Activated T-cell treated with anti-CD3 and anti-CD28 coated beads, Interleukin-2, amount 50 U/mL, for 72 hours (primary cell): ENCODE measurements at regions not wholly inside any gene's neighbourhood (a gene's known extent, or its start where the extent isn't known, plus 50 kb on each side); places are given as distances from the start of the nearest gene placed in this dataset.
"Not testable (repeated sequence)": the region's sequence is repeated elsewhere in the genome, so short reads cannot be mapped to it uniquely, and the experiment has no call there.

Experiments used
- ATAC-seq, 2 donors: fragments of 150-1000 bp; cut with Tn5 transposase; replicated peaks in 1 of 2; 2 replicates each; pipeline ENCODE4 v1.10.0; 2021; ENCODE audit warnings: moderate library complexity in 2 of 2, mild to moderate bottlenecking in 1 of 2
- DNase-seq, 2 donors: peaks; one replicate each; pipeline ENCODE4 v3.0.0; 2021 to 2022; ENCODE audit warnings: mixed read lengths in 1 of 2
- H3K27ac Mint-ChIP-seq: one replicate; pipeline ENCODE4 v1.8.0; 2022; ENCODE audit warnings: mild to moderate bottlenecking, moderate library complexity, mixed read lengths
- H3K27me3 Mint-ChIP-seq: one replicate; pipeline ENCODE4 v1.8.0; 2022; ENCODE audit warnings: low read depth, mixed read lengths
- H3K36me3 Mint-ChIP-seq, 2 donors: one replicate each; pipeline ENCODE4 v1.8.0; 2022; ENCODE audit warnings: mixed read lengths in 2 of 2, mild to moderate bottlenecking in 1 of 2; ENCODE audit not compliant: insufficient read depth in 2 of 2
- H3K4me1 Mint-ChIP-seq: one replicate; pipeline ENCODE4 v1.8.0; 2022; ENCODE audit warnings: low read depth, mixed read lengths
- H3K4me3 Mint-ChIP-seq, 2 donors: one replicate each; pipeline ENCODE4 v1.8.0; 2022; ENCODE audit warnings: mild to moderate bottlenecking in 2 of 2, mixed read lengths in 2 of 2, moderate library complexity in 2 of 2
- H3K9me3 Mint-ChIP-seq, 2 donors: one replicate each; pipeline ENCODE4 v1.8.0; 2022; ENCODE audit warnings: mixed read lengths in 2 of 2

DNA sequence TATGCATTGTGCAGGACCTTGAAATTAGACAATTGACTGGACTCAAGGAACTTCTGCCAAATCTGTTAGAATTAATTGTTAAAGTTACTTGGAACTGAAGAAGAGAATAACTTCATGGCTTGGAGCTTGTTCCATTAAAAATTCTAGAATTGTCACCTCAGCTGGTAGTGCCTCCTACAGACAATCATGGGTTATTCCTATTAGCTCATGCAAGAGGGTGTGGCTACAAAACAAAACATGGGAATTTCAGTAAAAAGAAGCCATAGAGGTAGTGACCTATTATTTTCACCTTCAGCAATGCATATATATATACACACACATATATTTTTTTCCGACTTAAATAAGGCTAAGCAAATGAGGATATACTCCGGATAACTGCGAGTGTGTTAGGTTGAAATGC is 181.9 kb upstream of the DTNA start:
- H3K4me3 Mint-ChIP-seq: no peak overlapping the region
- peaks cover 2 to 7% of the 10 kb centered on the region in 2 donors for H3K9me3 Mint-ChIP-seq
- DNase-seq (no peak), ATAC-seq (no peak)
- H3K27ac Mint-ChIP-seq: no peak overlapping the region
- no peaks in the 10 kb centered on the region for H3K4me1 Mint-ChIP-seq
- no peaks in the 10 kb centered on the region for H3K27me3 Mint-ChIP-seq
- H3K36me3 Mint-ChIP-seq: peaks cover 0 to 2% of the 10 kb centered on the region in 2 donors

DNA sequence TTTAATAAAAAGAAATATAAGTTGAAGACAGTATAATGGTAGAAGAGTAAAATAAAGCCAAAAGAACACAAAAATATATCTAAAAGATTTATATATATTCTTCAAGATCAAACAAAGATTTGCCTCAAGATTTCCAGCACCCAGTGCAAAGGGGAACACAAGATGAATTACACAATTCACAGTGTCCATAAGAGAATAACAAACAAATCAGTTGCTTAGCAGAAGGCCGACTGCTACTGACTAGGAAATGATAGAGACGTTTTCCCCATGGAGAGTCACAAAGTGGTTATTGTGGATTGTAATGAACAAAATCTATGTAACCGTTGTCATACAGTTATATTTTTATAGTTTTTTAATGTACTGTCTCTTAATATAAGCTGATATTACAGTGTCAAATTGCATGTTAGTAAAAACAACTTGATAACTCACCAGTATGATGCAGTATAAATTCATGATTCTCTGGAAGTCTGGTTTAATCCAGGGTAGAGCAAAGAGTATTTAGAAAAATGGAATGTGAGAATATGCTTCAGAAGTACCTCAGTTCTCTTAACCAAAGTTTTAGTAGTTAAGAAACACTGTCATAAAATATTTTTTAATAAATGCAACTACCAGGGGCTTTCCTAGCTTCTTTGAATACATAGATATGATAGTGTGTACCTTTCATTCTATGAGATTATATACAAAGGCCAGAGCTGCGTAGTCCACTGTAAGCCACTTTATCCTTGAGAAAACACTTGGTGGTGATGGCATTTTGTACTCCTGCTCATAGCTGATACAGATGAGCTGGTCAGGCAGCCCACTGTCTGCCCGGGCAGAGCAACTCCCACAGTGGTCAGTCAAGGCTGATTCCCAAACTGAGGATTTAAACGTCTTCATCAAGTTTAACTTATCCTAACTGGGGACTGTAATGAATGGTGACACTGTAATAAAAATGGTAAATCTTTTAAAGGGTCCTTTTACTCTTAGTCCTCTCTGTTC is 180.5 kb upstream of the DTNA start:
- H3K36me3 Mint-ChIP-seq: peaks cover 0 to 2% of the 10 kb centered on the region in 2 donors
- H3K9me3 Mint-ChIP-seq: peaks cover 2 to 9% of the 10 kb centered on the region in 2 donors
- ATAC-seq: no peak
- H3K27ac Mint-ChIP-seq: no peak overlapping the region
- H3K4me3 Mint-ChIP-seq: no peak overlapping the region
- H3K27me3 Mint-ChIP-seq: no peaks in the 10 kb centered on the region
- DNase-seq: no peak
- no peaks in the 10 kb centered on the region for H3K4me1 Mint-ChIP-seq

DNA sequence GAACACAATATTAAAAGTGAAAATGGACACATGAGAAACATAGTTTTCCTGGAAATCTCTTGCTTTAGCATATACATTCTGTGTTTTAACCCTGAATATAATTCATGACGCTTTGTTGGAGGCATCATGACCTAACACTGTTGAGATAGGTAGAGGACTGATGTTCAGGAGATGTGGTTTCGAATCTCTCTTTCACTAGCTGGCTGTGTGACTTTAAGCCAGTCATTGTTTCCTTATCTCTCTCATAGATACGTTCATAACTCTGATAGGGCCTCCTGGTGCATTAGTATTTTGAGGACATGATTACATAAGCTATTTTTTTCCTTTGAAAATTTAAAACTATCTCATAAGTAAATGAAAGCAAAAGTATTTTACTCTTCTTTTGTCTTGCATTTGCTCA is 179.0 kb upstream of the DTNA start:
- Mint-ChIP-seq H3K27ac (no peak overlapping the region), H3K27me3 (no peaks in the 10 kb centered on the region), H3K9me3 (peaks cover 2 to 8% of the 10 kb centered on the region in 2 donors), H3K36me3 (peaks cover 0 to 2% of the 10 kb centered on the region in 2 donors), H3K4me1 (no peaks in the 10 kb centered on the region), H3K4me3 (no peak overlapping the region)
- no peak for DNase-seq
- no peak for ATAC-seq

DNA sequence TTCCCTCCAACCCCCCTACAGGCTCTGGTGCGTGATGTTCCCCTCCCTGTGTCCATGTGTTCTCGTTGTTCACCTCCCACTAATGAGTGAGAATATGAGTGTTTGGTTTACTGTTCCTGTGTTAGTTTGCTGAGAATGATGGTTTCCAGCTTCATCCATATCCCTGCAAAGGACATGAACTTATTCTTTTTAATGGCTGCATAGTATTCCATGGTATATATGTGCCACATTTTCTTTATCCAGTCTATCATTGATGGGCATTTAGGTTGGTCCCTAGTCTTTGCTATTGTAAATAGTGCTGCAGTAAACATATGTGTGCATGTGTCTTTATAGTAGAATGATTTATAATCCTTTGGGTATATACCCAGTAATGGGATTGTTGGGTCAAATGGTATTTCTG is 175.5 kb upstream of the DTNA start:
- H3K27ac Mint-ChIP-seq, ATAC-seq, H3K36me3 Mint-ChIP-seq, DNase-seq, H3K4me1 Mint-ChIP-seq, H3K9me3 Mint-ChIP-seq, H3K4me3 Mint-ChIP-seq, H3K27me3 Mint-ChIP-seq: not testable (repeated sequence)

DNA sequence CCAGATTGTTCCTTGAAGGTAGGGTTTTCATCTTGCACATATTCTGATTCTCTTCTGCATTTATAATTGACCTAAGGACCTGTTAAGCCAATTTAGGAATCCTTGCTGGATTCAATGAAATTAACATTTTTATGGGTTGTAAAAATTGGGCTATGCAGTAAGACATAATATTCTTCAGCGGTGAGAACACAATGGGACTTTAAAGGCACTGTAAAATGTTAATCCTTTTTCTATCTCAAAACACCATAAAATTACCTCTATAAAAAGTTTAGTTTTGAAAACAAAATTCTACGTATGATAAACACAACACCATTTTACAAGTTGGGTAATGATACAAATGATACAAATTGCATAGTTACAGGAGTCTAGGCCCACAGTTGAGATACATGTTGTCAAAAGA is 169.2 kb upstream of the DTNA start:
- H3K4me3 Mint-ChIP-seq: no peak overlapping the region
- ATAC-seq (no peak), DNase-seq (no peak)
- H3K9me3 Mint-ChIP-seq: peaks cover 3 to 5% of the 10 kb centered on the region in 2 donors
- H3K27me3 Mint-ChIP-seq: no peaks in the 10 kb centered on the region
- no peaks in the 10 kb centered on the region for H3K36me3 Mint-ChIP-seq
- H3K4me1 Mint-ChIP-seq: no peaks in the 10 kb centered on the region
- no peak overlapping the region for H3K27ac Mint-ChIP-seq

DNA sequence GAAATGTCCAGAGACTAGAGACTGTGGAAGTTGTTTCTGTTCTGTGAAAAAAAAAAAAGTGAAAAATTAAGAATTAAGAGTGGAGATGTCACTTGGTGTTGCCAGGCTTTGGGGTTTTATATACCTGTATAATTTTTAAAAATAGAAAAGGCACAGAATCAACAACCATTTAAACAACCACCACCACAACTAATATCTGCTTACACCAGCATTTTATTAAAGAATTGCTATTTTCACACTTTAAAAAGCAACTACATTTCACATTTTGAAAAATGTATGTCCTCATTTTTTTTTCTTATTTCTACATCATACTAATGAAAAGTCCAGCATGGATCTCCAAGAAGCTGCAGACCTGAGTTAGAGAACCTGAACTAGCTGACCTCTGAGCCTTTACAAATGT is 167.5 kb upstream of the DTNA start:
- no peak for ATAC-seq
- no peaks in the 10 kb centered on the region for H3K27me3 Mint-ChIP-seq

DNA sequence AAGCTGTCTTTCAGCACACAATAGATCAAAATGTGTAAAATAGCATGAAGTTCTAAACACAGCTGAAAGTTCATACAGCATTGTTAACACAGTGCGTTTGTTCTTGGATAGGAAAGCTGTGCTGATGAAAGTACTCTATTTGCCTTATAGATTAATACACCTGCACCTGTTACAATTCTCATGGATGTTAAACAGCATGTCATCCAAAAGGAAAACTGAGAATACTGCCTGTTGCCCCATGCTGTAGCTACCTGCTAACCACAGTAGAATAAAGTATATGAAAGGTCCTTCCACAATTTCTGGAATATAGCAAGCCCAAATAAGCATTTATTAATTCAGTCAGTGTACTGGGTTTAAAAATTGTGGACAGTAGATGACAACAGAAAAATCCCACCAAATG is 166.7 kb upstream of the DTNA start:
- no peak overlapping the region for H3K4me3 Mint-ChIP-seq
- H3K27ac Mint-ChIP-seq: no peak overlapping the region
- DNase-seq (no peak), ATAC-seq (no peak)
- no peaks in the 10 kb centered on the region for H3K4me1 Mint-ChIP-seq
- no peaks in the 10 kb centered on the region for H3K27me3 Mint-ChIP-seq
- no peaks in the 10 kb centered on the region for H3K36me3 Mint-ChIP-seq
- H3K9me3 Mint-ChIP-seq: peaks cover 4 to 5% of the 10 kb centered on the region in 2 donors

More for the DNA sequence above, 167.5 kb upstream of the DTNA start:
- no peak for DNase-seq
- H3K4me1 Mint-ChIP-seq: no peaks in the 10 kb centered on the region
- H3K4me3 Mint-ChIP-seq: no peak overlapping the region
- no peak overlapping the region for H3K27ac Mint-ChIP-seq
- peaks cover 4 to 5% of the 10 kb centered on the region in 2 donors for H3K9me3 Mint-ChIP-seq
- H3K36me3 Mint-ChIP-seq: no peaks in the 10 kb centered on the region

DNA sequence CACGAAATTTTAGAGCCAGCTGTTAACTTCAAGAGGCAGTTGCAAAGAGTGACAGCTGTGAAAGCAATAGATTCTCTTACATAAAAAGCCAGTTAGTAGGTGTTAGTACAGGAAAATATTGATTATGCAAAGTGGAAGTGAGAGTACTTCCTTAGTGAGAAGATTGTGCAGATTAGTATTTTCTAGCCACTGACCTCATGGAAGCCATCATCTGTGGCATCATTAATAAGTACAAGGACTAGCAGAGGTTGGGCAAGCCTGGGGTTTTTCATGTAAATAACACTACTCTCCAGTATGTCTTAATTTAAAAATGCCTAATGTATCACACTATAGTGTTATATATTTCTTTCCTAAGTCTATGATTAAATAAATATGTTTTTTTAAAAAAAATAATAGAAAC is 166.2 kb upstream of the DTNA start:
- H3K36me3 Mint-ChIP-seq: no peaks in the 10 kb centered on the region
- H3K4me1 Mint-ChIP-seq: no peaks in the 10 kb centered on the region
- H3K9me3 Mint-ChIP-seq: peaks cover 4 to 5% of the 10 kb centered on the region in 2 donors
- no peak for ATAC-seq
- H3K27ac Mint-ChIP-seq: no peak overlapping the region
- H3K4me3 Mint-ChIP-seq: no peak overlapping the region
- DNase-seq: no peak
- no peaks in the 10 kb centered on the region for H3K27me3 Mint-ChIP-seq

DNA sequence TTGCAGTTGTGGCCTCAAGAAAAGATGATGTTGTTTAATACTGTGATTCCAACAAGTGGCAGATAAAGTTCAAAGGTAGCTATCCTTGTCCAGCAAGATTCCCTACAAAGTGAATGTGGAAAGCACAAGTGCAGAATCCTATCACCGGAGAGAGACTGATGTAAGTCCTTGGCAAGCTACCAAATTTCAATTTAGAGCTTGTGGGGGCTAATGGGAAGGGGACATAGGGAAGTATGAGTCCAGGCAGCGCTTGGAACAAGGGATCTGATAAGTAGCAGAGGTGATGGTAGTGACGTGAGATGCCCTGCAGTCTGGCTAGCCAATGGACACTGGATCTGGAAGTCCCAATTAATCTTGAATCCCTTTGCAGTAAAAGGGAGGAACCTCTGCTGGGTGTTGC is 165.2 kb upstream of the DTNA start:
- ATAC-seq (no peak), DNase-seq (no peak)
- H3K9me3 Mint-ChIP-seq: peaks cover 4 to 5% of the 10 kb centered on the region in 2 donors
- H3K4me1 Mint-ChIP-seq: no peaks in the 10 kb centered on the region
- no peak overlapping the region for H3K4me3 Mint-ChIP-seq
- no peak overlapping the region for H3K27ac Mint-ChIP-seq
- H3K27me3 Mint-ChIP-seq: no peaks in the 10 kb centered on the region
- no peaks in the 10 kb centered on the region for H3K36me3 Mint-ChIP-seq

DNA sequence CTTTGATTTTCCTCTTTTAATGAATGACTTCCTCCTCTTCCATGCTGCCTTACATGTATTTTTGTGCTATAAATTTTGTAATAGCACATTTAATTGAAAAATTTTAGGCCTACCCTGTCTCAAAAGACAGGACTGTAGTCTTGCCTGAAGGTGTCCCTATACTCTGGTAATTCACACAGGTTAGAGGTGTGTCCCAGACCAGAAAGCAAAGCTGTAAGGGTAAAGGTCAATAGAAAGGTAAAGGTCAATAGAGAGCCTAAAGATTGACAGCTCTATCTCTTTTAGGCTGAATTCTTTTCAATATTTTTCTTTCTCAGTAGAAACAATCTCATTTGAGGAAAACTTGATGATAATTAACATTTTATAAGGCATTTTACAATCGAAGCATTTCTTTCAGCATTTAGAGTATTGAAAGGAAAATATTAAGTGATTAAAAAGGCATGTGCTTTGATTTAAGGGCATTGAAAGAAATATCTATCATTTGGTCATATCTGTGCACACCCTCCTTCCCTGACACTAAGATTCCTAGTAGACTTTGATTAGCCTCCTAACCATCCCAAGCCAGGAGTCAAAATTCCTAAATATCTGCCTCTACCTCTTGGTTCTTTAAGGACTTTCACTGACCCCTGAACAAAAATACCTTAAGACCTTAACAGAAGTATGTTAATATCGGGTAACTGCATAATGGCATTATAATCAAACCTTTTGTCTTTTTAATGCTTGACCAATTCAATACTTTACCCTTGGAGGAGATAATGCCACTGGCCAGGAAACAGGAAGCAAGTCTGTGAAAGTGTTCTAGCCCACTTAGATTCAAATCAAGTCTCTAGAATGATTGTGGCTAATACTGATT is 161.8 kb upstream of the DTNA start:
- Mint-ChIP-seq H3K27me3 (no peaks in the 10 kb centered on the region), H3K36me3 (no peaks in the 10 kb centered on the region), H3K9me3 (peaks cover 4% of the 10 kb centered on the region in 2 donors), H3K27ac (no peak overlapping the region), H3K4me3 (no peak overlapping the region), H3K4me1 (no peaks in the 10 kb centered on the region)
- no peak for DNase-seq
- ATAC-seq: no peak

DNA sequence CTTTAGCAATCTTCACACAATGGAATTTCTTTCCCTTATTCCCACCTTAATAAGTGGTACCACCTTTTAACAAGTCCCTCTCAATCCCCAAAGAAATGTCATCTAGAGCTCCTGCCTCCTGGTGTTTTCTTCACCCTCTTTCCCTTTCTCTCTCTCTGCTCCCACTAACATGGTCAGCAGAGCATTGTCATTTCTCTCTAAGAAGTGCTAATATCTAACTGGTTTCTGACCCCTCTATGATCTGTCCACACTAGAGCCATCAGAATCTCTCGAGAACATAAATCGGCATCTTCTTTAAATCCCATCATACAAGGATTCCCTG is 161.2 kb upstream of the DTNA start:
- Mint-ChIP-seq H3K27ac (no peak overlapping the region), H3K9me3 (peaks cover 3 to 4% of the 10 kb centered on the region in 2 donors), H3K36me3 (no peaks in the 10 kb centered on the region), H3K27me3 (no peaks in the 10 kb centered on the region), H3K4me3 (no peak overlapping the region), H3K4me1 (no peaks in the 10 kb centered on the region)
- no peak for DNase-seq
- ATAC-seq: no peak

DNA sequence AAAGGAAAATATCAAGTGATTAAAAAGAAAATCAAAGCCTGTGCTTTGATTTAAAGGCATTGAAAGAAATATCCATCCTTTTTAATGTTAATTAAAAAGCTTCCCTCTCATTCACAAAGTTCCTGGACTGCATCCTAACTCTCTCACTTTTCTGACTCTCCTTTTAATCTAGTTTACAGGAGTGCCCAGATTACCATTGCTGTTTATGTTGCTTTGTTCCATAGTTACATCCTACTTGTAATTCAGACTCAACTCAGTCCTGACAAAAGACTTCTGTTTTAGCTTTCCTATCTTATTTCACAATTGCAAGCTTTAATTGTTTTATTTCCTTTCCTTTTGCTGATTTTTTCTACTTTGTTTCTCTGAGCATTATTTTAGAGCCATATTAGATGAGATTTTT is 160.7 kb upstream of the DTNA start:
- no peaks in the 10 kb centered on the region for H3K36me3 Mint-ChIP-seq
- peaks cover 3 to 4% of the 10 kb centered on the region in 2 donors for H3K9me3 Mint-ChIP-seq
- H3K4me1 Mint-ChIP-seq: no peaks in the 10 kb centered on the region
- no peaks in the 10 kb centered on the region for H3K27me3 Mint-ChIP-seq
- no peak overlapping the region for H3K27ac Mint-ChIP-seq
- H3K4me3 Mint-ChIP-seq: no peak overlapping the region
- DNase-seq (no peak), ATAC-seq (no peak)

DNA sequence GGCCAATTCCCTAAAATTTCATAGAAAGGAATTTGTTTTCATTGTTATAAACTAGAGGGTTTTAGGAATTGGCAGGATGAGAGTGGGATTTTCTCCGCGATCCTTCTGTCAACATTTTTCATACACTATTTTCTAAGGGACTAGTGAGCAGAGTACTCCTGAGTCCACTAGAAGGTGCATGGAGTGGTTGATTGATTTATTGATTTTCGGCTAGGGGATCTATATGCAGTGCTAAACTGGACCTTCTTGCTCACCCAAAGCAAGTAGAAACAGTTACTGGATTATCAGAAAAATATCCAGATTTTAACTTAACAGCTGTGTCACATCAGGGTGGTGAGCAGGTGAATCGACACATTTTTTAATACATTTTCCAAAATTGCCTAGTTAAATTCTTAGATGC is 159.9 kb upstream of the DTNA start:
- ATAC-seq: no peak

More for the DNA sequence above, 159.9 kb upstream of the DTNA start:
- Mint-ChIP-seq H3K27me3 (no peaks in the 10 kb centered on the region), H3K27ac (no peak overlapping the region), H3K9me3 (peaks cover 1 to 3% of the 10 kb centered on the region in 2 donors), H3K4me3 (no peak overlapping the region), H3K4me1 (no peaks in the 10 kb centered on the region), H3K36me3 (no peaks in the 10 kb centered on the region)
- no peak for DNase-seq
